ENCODE measurements at regions not wholly inside any gene's neighbourhood (a gene's known extent, or its start where the extent isn't known, plus 50 kb on each side); places are given as distances from the start of the nearest gene placed in this dataset.

- no peak overlapping the region for H2BK12ac ChIP-seq (ENCODE audit: insufficient read length, low read depth, low read length)
- no peak overlapping the region for H2BK15ac ChIP-seq (ENCODE audit: low read depth, low read length)
- no CpG with 5 or more reads among the region's 4 CpGs for WGBS (ENCODE audit: extremely low coverage, insufficient read length, low lambda C conversion rate)
Measured at GRCh38 chr6:168147205-168147738, 68.3 kb upstream of the FRMD1 start.

More at GRCh38 chr6:168147205-168147738, 68.3 kb upstream of the FRMD1 start:
- H3K4me1 Mint-ChIP-seq = peaks cover 8 to 10% of the 10 kb centered on the region in 2 experiments; a peak in 1 of 4 replicates
- H3K27ac Mint-ChIP-seq = no peak overlapping the region
- Histone ChIP-seq H3K14ac (ENCODE audit: insufficient read depth, low read length) (no peak overlapping the region), H4K20me1 (ENCODE audit: control insufficient read depth, insufficient read depth, insufficient read length) (no peaks in the 10 kb centered on the region), H3K79me2 (ENCODE audit: insufficient read depth, low read length) (no peaks in the 10 kb centered on the region), H4K5ac (ENCODE audit: insufficient read length, low read depth, low read length) (no peak overlapping the region), H3K23ac (ENCODE audit: insufficient read length, low read depth, low read length) (no peak overlapping the region), H4K8ac (replicated peaks; ENCODE audit: insufficient read length, low read depth, low read length) (no peak overlapping the region), H3K27ac (ENCODE audit: insufficient read length, low read depth, low read length) (no peak overlapping the region), H3K18ac (ENCODE audit: insufficient read length, low read depth, low read length) (no peak overlapping the region), H2BK20ac (ENCODE audit: low read depth, low read length, poor library complexity, severe bottlenecking) (no peak overlapping the region), H2AK5ac (ENCODE audit: insufficient read length, low read length) (no peak overlapping the region), H3T11ph (ENCODE audit: low read length) (no peak overlapping the region), H4K91ac (ENCODE audit: insufficient read length, low read depth, low read length) (no peak overlapping the region), H3K27me3 (ENCODE audit: insufficient read depth, low read length) (no peaks in the 10 kb centered on the region), H3K9me3 (ENCODE audit: control insufficient read depth, low read depth, low read length) (no peaks in the 10 kb centered on the region), H3K9ac (ENCODE audit: extremely low read depth, insufficient read length, low read length) (no peak overlapping the region), H3K79me1 (ENCODE audit: insufficient read depth, low read depth, low read length, poor library complexity, severe bottlenecking) (no peaks in the 10 kb centered on the region), H2BK5ac (ENCODE audit: insufficient read length, low read length) (no peak overlapping the region), H3K4me1 (ENCODE audit: insufficient read depth, low read length) (no peaks in the 10 kb centered on the region), H3K4me2 (ENCODE audit: insufficient read depth, insufficient read length, low read length) (no peak overlapping the region), H2BK120ac (ENCODE audit: low read depth, low read length, poor library complexity, severe bottlenecking) (no peak overlapping the region), H3K56ac (ENCODE audit: insufficient read length, low read depth, low read length) (no peak overlapping the region), H3K23me2 (ENCODE audit: insufficient read length, low read depth, low read length, poor library complexity, severe bottlenecking) (peaks cover 5% of the 10 kb centered on the region), H2AFZ (ENCODE audit: low read length) (no peak overlapping the region), H3K4ac (ENCODE audit: low read depth, low read length) (no peak overlapping the region)
- peaks cover 3% of the 10 kb centered on the region; the same call in 1 of the 2 replicates for H3K27me3 Mint-ChIP-seq (ENCODE audit: low read depth)
- H3K4me3 Mint-ChIP-seq = no peak overlapping the region
- H3K36me3 Mint-ChIP-seq (ENCODE audit: insufficient read depth in 1 of 3, low read depth in 3 of 3) = no peaks in the 10 kb centered on the region
- TF ChIP-seq CTCF (conservative IDR thresholded peaks at IDR 0.05) = no peak
- DNase-seq = no peak
- H3K9me3 Mint-ChIP-seq = no peaks in the 10 kb centered on the region
